ENCODE measurements at regions not wholly inside any gene's neighbourhood (a gene's known extent, or its start where the extent isn't known, plus 50 kb on each side); places are given as distances from the start of the nearest gene placed in this dataset.
"Not testable (repeated sequence)": the region's sequence is repeated elsewhere in the genome, so short reads cannot be mapped to it uniquely, and the experiment has no call there.

DNA sequence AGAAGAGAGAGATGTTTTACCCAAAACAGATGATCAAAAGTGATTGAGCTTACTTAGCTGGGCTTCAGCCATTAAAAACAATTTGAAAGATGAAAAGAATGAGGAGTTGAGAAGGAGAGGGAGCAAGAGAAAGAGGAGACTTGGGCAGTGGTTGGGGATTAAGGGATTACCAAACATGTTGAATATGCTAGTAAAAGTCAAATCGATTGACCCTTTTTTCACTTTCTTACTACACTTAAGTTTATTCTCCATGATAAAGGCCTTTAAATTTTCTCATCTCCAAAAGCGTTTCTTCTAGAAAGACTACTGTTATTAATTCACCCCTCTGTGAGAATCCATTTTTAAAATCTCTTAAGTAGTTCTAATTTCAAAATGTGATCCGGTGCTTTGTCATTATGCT is 1254.0 kb upstream of the PHF14 start:
- WGBS (ENCODE audit: extremely low coverage, insufficient read length, low lambda C conversion rate): no CpG with 5 or more reads among the region's 3 CpGs

DNA sequence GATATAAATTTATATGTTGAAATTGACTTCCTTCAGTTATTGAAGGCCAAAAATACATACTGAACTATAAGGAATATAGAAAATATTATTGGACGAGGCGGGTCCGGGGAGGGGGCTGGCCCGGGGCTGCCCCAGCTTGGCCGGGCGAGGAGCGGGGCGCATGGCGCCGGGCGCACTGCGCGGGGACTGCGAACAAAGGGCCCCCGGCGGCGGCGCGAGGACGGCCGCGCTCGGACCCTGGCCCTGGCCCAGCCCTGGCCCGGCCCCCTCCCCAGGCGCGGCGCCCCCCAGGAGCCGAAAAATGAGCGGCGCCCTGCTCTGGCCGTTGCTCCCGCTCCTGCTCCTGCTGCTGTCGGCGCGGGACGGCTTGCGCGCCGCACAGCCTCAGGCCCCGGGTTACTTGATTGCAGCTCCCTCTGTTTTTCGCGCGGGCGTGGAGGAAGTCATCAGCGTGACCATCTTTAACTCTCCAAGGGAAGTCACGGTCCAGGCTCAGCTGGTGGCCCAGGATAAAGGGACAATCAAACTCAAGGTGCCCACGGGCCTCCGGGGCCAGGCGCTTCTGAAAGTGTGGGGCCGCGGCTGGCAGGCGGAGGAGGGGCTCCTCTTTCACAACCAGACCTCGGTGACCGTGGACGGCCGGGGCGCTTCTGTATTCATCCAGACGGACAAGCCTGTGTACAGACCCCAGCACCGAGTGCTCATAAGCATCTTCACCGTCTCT is 1247.6 kb upstream of the PHF14 start:
- H3K36me3 Mint-ChIP-seq (ENCODE audit: insufficient read depth in 1 of 3, low read depth in 3 of 3); H3K27ac ChIP-seq (ENCODE audit: insufficient read length, low read depth, low read length); H2BK15ac ChIP-seq (ENCODE audit: low read depth, low read length); H2AFZ ChIP-seq (ENCODE audit: low read length); H3T11ph ChIP-seq (ENCODE audit: low read length); H3K4ac ChIP-seq (ENCODE audit: low read depth, low read length); H3K9ac ChIP-seq (ENCODE audit: extremely low read depth, insufficient read length, low read length); H2BK5ac ChIP-seq (ENCODE audit: insufficient read length, low read length); H3K27me3 Mint-ChIP-seq (ENCODE audit: low read depth); H4K5ac ChIP-seq (ENCODE audit: insufficient read length, low read depth, low read length); H4K91ac ChIP-seq (ENCODE audit: insufficient read length, low read depth, low read length); H2BK12ac ChIP-seq (ENCODE audit: insufficient read length, low read depth, low read length); H3K9me3 ChIP-seq (ENCODE audit: control insufficient read depth, low read depth, low read length); H3K56ac ChIP-seq (ENCODE audit: insufficient read length, low read depth, low read length); H3K18ac ChIP-seq (ENCODE audit: insufficient read length, low read depth, low read length); H4K8ac ChIP-seq (replicated peaks; ENCODE audit: insufficient read length, low read depth, low read length); H2BK20ac ChIP-seq (ENCODE audit: low read depth, low read length, poor library complexity, severe bottlenecking); H2BK120ac ChIP-seq (ENCODE audit: low read depth, low read length, poor library complexity, severe bottlenecking); H3K79me2 ChIP-seq (ENCODE audit: insufficient read depth, low read length); H3K4me1 Mint-ChIP-seq; H3K23ac ChIP-seq (ENCODE audit: insufficient read length, low read depth, low read length); H3K23me2 ChIP-seq (ENCODE audit: insufficient read length, low read depth, low read length, poor library complexity, severe bottlenecking); DNase-seq; H3K9me3 Mint-ChIP-seq; H3K14ac ChIP-seq (ENCODE audit: insufficient read depth, low read length); H3K4me3 Mint-ChIP-seq; H4K20me1 ChIP-seq (ENCODE audit: control insufficient read depth, insufficient read depth, insufficient read length); H3K27ac Mint-ChIP-seq; H3K4me1 ChIP-seq (ENCODE audit: insufficient read depth, low read length); H3K4me2 ChIP-seq (ENCODE audit: insufficient read depth, insufficient read length, low read length); H2AK5ac ChIP-seq (ENCODE audit: insufficient read length, low read length); H3K27me3 ChIP-seq (ENCODE audit: insufficient read depth, low read length); H3K79me1 ChIP-seq (ENCODE audit: insufficient read depth, low read depth, low read length, poor library complexity, severe bottlenecking): not testable (repeated sequence)
- no CpG with 5 or more reads among the region's 60 CpGs for WGBS (ENCODE audit: extremely low coverage, insufficient read length, low lambda C conversion rate)

More for the DNA sequence above, 1254.0 kb upstream of the PHF14 start:
- Mint-ChIP-seq H3K4me3 (no peak overlapping the region), H3K36me3 (ENCODE audit: insufficient read depth in 1 of 3, low read depth in 3 of 3) (no peaks in the 10 kb centered on the region), H3K9me3 (peaks cover 0 to 7% of the 10 kb centered on the region in 2 experiments; a peak in 2 of 5 replicates), H3K4me1 (peaks cover 12% of the 10 kb centered on the region in 2 experiments), H3K27ac (peak overlapping the region in 1 of 3 experiments; percentile 70; a peak in 3 of 7 replicates), H3K27me3 (ENCODE audit: low read depth) (no peaks in the 10 kb centered on the region)
- Histone ChIP-seq H3T11ph (ENCODE audit: low read length) (no peak overlapping the region), H2AFZ (ENCODE audit: low read length) (no peak overlapping the region), H4K91ac (ENCODE audit: insufficient read length, low read depth, low read length) (no peak overlapping the region), H3K4me1 (ENCODE audit: insufficient read depth, low read length) (no peaks in the 10 kb centered on the region), H3K9me3 (ENCODE audit: control insufficient read depth, low read depth, low read length) (no peaks in the 10 kb centered on the region), H3K18ac (ENCODE audit: insufficient read length, low read depth, low read length) (no peak overlapping the region), H3K79me1 (ENCODE audit: insufficient read depth, low read depth, low read length, poor library complexity, severe bottlenecking) (no peaks in the 10 kb centered on the region), H2BK15ac (ENCODE audit: low read depth, low read length) (no peak overlapping the region), H3K79me2 (ENCODE audit: insufficient read depth, low read length) (no peaks in the 10 kb centered on the region), H2BK12ac (ENCODE audit: insufficient read length, low read depth, low read length) (no peak overlapping the region), H3K23ac (ENCODE audit: insufficient read length, low read depth, low read length) (no peak overlapping the region), H3K27ac (ENCODE audit: insufficient read length, low read depth, low read length) (no peak overlapping the region), H2AK5ac (ENCODE audit: insufficient read length, low read length) (no peak overlapping the region), H3K14ac (ENCODE audit: insufficient read depth, low read length) (no peak overlapping the region), H3K4me2 (ENCODE audit: insufficient read depth, insufficient read length, low read length) (no peak overlapping the region), H3K23me2 (ENCODE audit: insufficient read length, low read depth, low read length, poor library complexity, severe bottlenecking) (no peaks in the 10 kb centered on the region), H3K4ac (ENCODE audit: low read depth, low read length) (no peak overlapping the region), H3K56ac (ENCODE audit: insufficient read length, low read depth, low read length) (no peak overlapping the region), H2BK120ac (ENCODE audit: low read depth, low read length, poor library complexity, severe bottlenecking) (no peak overlapping the region), H2BK5ac (ENCODE audit: insufficient read length, low read length) (no peak overlapping the region), H4K20me1 (ENCODE audit: control insufficient read depth, insufficient read depth, insufficient read length) (no peaks in the 10 kb centered on the region), H4K8ac (replicated peaks; ENCODE audit: insufficient read length, low read depth, low read length) (no peak overlapping the region), H4K5ac (ENCODE audit: insufficient read length, low read depth, low read length) (no peak overlapping the region), H3K9ac (ENCODE audit: extremely low read depth, insufficient read length, low read length) (no peak overlapping the region), H2BK20ac (ENCODE audit: low read depth, low read length, poor library complexity, severe bottlenecking) (no peak overlapping the region), H3K27me3 (ENCODE audit: insufficient read depth, low read length) (no peaks in the 10 kb centered on the region)
- TF ChIP-seq, protein P1, sequence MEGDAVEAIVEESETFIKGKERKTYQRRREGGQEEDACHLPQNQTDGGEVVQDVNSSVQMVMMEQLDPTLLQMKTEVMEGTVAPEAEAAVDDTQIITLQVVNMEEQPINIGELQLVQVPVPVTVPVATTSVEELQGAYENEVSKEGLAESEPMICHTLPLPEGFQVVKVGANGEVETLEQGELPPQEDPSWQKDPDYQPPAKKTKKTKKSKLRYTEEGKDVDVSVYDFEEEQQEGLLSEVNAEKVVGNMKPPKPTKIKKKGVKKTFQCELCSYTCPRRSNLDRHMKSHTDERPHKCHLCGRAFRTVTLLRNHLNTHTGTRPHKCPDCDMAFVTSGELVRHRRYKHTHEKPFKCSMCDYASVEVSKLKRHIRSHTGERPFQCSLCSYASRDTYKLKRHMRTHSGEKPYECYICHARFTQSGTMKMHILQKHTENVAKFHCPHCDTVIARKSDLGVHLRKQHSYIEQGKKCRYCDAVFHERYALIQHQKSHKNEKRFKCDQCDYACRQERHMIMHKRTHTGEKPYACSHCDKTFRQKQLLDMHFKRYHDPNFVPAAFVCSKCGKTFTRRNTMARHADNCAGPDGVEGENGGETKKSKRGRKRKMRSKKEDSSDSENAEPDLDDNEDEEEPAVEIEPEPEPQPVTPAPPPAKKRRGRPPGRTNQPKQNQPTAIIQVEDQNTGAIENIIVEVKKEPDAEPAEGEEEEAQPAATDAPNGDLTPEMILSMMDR (conservative IDR thresholded peaks at IDR 0.05): no peak
- DNase-seq: no peak

Measured in H9 (cell line).